GM04503 (cell line): ENCODE measurements at regions not wholly inside any gene's neighbourhood (a gene's known extent, or its start where the extent isn't known, plus 50 kb on each side); places are given as distances from the start of the nearest gene placed in this dataset.

Experiments used
- DNase-seq: peaks from one replicate; pipeline ENCODE4 v3.0.0-alpha.2; 2012; ENCODE audit warnings: low read depth

- DNase-seq = no peak
These were observed 1488.3 kb downstream of the RPA4 start for GRCh38 chrX:98371994-98372393.

GRCh38 chrX:98379134-98379533, 1495.4 kb downstream of the RPA4 start:
- DNase-seq = no peak

- DNase-seq = no peak
These were observed 1496.4 kb downstream of the RPA4 start for GRCh38 chrX:98380106-98380505.

GRCh38 chrX:98380556-98380955, 1496.8 kb downstream of the RPA4 start:
- no peak for DNase-seq

- no peak for DNase-seq
These were observed 1514.8 kb downstream of the RPA4 start for GRCh38 chrX:98398542-98398941.

- no peak for DNase-seq
These were observed 1521.7 kb downstream of the RPA4 start for GRCh38 chrX:98405376-98405775.

GRCh38 chrX:98407584-98407983, 1523.9 kb downstream of the RPA4 start:
- DNase-seq = no peak

- no peak for DNase-seq
These were observed 1526.2 kb downstream of the RPA4 start for GRCh38 chrX:98409867-98410266.

- DNase-seq = no peak
These were observed 1528.3 kb downstream of the RPA4 start for GRCh38 chrX:98412058-98412457.

- DNase-seq = no peak
These were observed 1538.8 kb downstream of the RPA4 start for GRCh38 chrX:98422536-98422935.

GRCh38 chrX:98432413-98432812, 1548.7 kb downstream of the RPA4 start:
- no peak for DNase-seq

- DNase-seq = no peak
These were observed 1564.8 kb downstream of the RPA4 start for GRCh38 chrX:98448524-98448923.

- no peak for DNase-seq
These were observed 1568.7 kb downstream of the RPA4 start for GRCh38 chrX:98452456-98452855.

GRCh38 chrX:98459669-98460068, 1576.0 kb downstream of the RPA4 start:
- no peak for DNase-seq

- no peak for DNase-seq
These were observed 1596.9 kb downstream of the RPA4 start for GRCh38 chrX:98480606-98481005.

GRCh38 chrX:98481636-98482035, 1597.9 kb downstream of the RPA4 start:
- DNase-seq = no peak

GRCh38 chrX:98490670-98491069, 1607.0 kb downstream of the RPA4 start:
- DNase-seq = no peak

- DNase-seq = no peak
These were observed 1617.7 kb downstream of the RPA4 start for GRCh38 chrX:98501426-98501825.

- DNase-seq = no peak
These were observed 1623.2 kb downstream of the RPA4 start for GRCh38 chrX:98506907-98507306.

GRCh38 chrX:98514032-98514431, 1630.3 kb downstream of the RPA4 start:
- DNase-seq = no peak

GRCh38 chrX:98516120-98516519, 1632.4 kb downstream of the RPA4 start:
- DNase-seq = no peak

- no peak for DNase-seq
These were observed 1639.3 kb downstream of the RPA4 start for GRCh38 chrX:98523026-98523425.

- DNase-seq = no peak
These were observed 1639.8 kb downstream of the RPA4 start for GRCh38 chrX:98523521-98523920.

GRCh38 chrX:98548519-98548918, 1664.8 kb downstream of the RPA4 start:
- DNase-seq = no peak

- no peak for DNase-seq
These were observed 1685.1 kb downstream of the RPA4 start for GRCh38 chrX:98568795-98569194.
